ENCODE measurements at regions not wholly inside any gene's neighbourhood (a gene's known extent, or its start where the extent isn't known, plus 50 kb on each side); places are given as distances from the start of the nearest gene placed in this dataset.

DNA sequence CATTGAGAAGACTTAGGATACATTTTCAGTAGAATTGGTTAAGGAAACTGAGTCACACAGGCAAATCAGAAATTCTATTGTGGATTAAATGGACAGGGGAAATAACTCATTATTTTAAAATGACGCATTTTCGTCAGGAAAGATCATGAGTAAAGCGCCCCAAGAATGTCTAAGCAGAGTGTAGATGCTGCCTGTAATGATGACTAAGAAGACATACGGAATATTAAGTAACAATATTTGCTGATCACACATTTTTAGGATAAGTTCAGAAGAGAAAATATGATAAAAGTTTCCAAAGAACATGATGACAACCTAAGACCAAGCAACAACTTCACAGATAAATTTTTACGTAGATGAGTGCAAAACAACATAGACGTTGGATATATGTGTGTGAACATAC, 596.3 kb upstream of the TENM3 start:
- no peaks in the 10 kb centered on the region for H3K36me3 ChIP-seq (ENCODE audit: control insufficient read depth, insufficient read depth, low read length)
- WGBS (ENCODE audit: insufficient coverage, low lambda C conversion rate): 95% methylated on average over 4 of the region's 6 CpGs
- DNase-seq: no peak
- no peaks in the 10 kb centered on the region for H3K27me3 ChIP-seq (ENCODE audit: control insufficient read depth, insufficient read depth, low read length)
- H3K4me3 ChIP-seq (ENCODE audit: low read length): no peak overlapping the region
- no peaks in the 10 kb centered on the region for H3K9me3 ChIP-seq (ENCODE audit: control insufficient read depth, low read depth, low read length)
- no peaks in the 10 kb centered on the region for H3K4me1 ChIP-seq (ENCODE audit: control insufficient read depth, insufficient read depth, low read length)
- no peak overlapping the region for H3K27ac ChIP-seq (ENCODE audit: low read length)

DNA sequence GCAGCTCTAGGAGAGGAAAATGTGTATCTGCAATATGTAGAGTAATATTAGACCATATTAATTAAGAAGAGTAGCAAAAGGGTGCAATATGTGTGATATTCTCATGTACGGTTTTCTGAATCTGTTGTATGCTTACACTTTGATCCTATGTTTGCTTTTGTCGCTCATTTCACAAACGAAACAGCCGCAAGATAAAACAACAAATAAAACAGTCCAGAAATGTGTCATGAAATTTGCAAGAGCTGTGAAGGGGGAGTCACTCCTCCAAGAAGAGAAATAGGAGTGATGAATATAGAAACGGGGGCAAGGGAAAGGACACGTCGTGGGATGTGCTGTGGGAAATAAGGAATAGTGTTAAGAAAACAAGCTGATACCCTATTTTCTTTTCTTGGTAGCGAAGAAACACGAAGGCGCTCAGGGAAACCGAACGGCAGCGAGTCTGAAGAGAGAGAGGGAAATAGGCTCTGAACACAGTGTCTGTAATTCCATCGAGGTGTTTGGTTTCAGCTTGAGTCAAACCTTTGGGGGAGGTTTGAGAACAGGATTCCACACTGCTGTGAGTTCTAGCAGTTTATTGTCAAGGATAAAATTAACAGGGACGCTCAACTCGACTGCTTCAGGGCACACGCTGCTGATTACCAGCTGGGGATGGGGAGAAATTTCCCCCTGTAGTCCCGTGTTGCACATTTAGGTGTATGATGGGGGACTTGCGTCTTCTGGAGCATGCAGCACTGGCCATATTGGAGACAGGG, 595.6 kb upstream of the TENM3 start:
- Histone ChIP-seq H3K27ac (ENCODE audit: low read length) (no peak overlapping the region), H3K9me3 (ENCODE audit: control insufficient read depth, low read depth, low read length) (no peaks in the 10 kb centered on the region), H3K4me1 (ENCODE audit: control insufficient read depth, insufficient read depth, low read length) (no peaks in the 10 kb centered on the region), H3K4me3 (ENCODE audit: low read length) (no peak overlapping the region), H3K27me3 (ENCODE audit: control insufficient read depth, insufficient read depth, low read length) (no peaks in the 10 kb centered on the region), H3K36me3 (ENCODE audit: control insufficient read depth, insufficient read depth, low read length) (no peaks in the 10 kb centered on the region)
- no peak for DNase-seq
- 73% methylated on average over 6 of the region's 19 CpGs for WGBS (ENCODE audit: insufficient coverage, low lambda C conversion rate)

DNA sequence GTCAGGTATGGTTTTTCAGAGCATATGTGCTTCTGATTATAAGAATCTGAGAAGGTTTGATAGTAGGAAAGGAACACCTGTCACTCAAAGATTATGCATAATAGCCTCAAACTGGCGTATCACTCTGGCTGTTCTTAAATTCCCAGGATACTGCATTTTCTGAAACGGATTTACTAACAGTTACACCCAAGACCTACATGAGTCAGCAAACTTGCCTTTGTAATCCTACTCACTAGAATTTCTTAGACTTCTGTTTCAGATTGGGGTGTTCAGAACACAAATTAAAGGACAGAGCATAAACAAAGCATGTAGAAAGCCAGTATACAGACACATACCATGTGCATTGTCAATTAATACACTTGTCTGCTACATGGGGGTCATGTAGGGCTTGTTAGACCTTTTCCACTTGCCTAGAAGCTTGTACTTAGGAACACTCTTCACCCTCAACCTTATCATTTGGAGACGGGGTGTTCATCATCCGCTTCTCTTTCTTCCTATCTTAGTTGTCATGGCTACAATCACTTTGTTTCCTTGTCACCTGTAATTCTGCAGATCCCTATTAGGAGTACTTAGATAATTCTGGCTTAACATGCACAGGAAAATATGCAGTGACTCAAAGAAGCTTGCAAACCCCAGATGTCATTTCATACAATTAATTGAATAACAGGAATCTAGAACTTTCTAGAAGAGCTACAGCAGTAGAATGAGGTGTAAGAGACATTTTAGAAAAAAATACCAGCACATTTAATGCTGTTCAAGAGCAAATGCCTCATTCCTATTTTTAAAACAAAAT, 593.0 kb upstream of the TENM3 start:
- WGBS (ENCODE audit: insufficient coverage, low lambda C conversion rate): no CpG with 5 or more reads among the region's 4 CpGs
- Histone ChIP-seq H3K4me1 (ENCODE audit: control insufficient read depth, insufficient read depth, low read length) (no peaks in the 10 kb centered on the region), H3K27me3 (ENCODE audit: control insufficient read depth, insufficient read depth, low read length) (no peaks in the 10 kb centered on the region), H3K9me3 (ENCODE audit: control insufficient read depth, low read depth, low read length) (no peaks in the 10 kb centered on the region), H3K4me3 (ENCODE audit: low read length) (no peak overlapping the region), H3K36me3 (ENCODE audit: control insufficient read depth, insufficient read depth, low read length) (no peaks in the 10 kb centered on the region), H3K27ac (ENCODE audit: low read length) (no peak overlapping the region)
- DNase-seq: no peak

DNA sequence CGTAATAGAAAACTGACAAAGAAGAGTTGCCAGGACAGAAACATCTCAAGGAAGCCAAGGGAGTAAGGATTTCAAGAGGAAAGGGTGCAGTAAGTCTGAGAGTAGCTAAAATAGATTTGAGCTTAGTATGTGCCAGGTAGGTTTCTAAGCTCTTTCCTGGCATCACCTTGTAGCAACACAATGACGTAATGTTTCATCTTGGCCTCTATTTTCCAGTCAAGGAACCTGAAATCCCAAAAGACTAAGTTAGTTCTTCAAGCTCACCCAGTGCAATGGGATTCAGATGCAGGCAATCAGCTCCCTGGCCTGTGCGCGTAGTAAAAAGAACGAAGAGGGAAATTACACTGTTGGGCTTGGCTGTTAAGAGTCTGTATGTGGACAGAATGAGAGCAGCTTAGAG, 586.5 kb upstream of the TENM3 start:
- H3K4me1 ChIP-seq (ENCODE audit: control insufficient read depth, insufficient read depth, low read length): no peaks in the 10 kb centered on the region
- WGBS (ENCODE audit: insufficient coverage, low lambda C conversion rate): 92% methylated on average over 1 of the region's 5 CpGs
- no peaks in the 10 kb centered on the region for H3K9me3 ChIP-seq (ENCODE audit: control insufficient read depth, low read depth, low read length)
- H3K36me3 ChIP-seq (ENCODE audit: control insufficient read depth, insufficient read depth, low read length): no peaks in the 10 kb centered on the region
- H3K27ac ChIP-seq (ENCODE audit: low read length): no peak overlapping the region
- DNase-seq: no peak
- no peaks in the 10 kb centered on the region for H3K27me3 ChIP-seq (ENCODE audit: control insufficient read depth, insufficient read depth, low read length)
- H3K4me3 ChIP-seq (ENCODE audit: low read length): no peak overlapping the region

DNA sequence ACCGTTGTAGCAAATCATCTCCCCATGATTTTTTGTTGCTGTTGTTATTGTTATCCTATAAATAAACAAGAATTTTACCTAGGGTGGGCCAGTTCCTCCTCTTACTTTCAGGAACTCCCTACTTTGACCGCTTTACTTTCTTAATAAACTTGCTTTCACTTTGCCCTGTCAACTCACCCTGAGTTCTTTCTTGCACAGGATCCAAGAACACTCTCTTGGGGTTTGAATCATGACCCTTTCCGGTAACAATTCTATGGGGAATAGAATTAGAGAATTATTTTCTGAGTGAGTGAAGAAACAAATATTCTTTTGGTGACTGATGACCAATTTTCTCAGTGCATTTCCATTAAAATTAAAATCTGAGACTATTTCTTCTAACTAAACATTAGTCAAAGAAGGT, 584.0 kb upstream of the TENM3 start:
- Histone ChIP-seq H3K9me3 (ENCODE audit: control insufficient read depth, low read depth, low read length) (no peaks in the 10 kb centered on the region), H3K27me3 (ENCODE audit: control insufficient read depth, insufficient read depth, low read length) (no peaks in the 10 kb centered on the region), H3K36me3 (ENCODE audit: control insufficient read depth, insufficient read depth, low read length) (no peaks in the 10 kb centered on the region), H3K4me1 (ENCODE audit: control insufficient read depth, insufficient read depth, low read length) (no peaks in the 10 kb centered on the region), H3K27ac (ENCODE audit: low read length) (no peak overlapping the region), H3K4me3 (ENCODE audit: low read length) (no peak overlapping the region)
- DNase-seq: no peak
- WGBS (ENCODE audit: insufficient coverage, low lambda C conversion rate): 100% methylated on average over 2 of the region's 3 CpGs

DNA sequence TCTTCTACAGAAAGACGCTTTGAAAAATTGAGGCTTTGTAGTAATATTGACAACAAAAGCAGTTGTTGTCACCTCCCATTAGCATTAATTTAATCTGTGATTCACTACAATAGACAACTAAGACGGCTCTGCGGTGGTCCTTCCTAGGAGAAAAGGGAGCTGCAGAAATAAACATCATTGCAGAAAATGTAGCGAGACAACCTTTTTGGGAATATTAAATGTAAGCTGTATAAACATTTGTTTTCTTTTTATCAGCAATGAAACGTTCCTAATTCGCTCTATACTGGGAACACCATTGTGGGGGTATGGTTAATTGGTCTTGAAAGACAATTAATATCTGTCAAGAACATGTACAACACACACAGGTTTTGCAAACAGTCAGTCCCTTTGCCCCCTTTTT, 583.3 kb upstream of the TENM3 start:
- Histone ChIP-seq H3K27me3 (ENCODE audit: control insufficient read depth, insufficient read depth, low read length) (no peaks in the 10 kb centered on the region), H3K36me3 (ENCODE audit: control insufficient read depth, insufficient read depth, low read length) (no peaks in the 10 kb centered on the region), H3K9me3 (ENCODE audit: control insufficient read depth, low read depth, low read length) (no peaks in the 10 kb centered on the region), H3K4me3 (ENCODE audit: low read length) (no peak overlapping the region), H3K4me1 (ENCODE audit: control insufficient read depth, insufficient read depth, low read length) (no peaks in the 10 kb centered on the region), H3K27ac (ENCODE audit: low read length) (no peak overlapping the region)
- DNase-seq: no peak
- 96% methylated on average over 3 of the region's 6 CpGs for WGBS (ENCODE audit: insufficient coverage, low lambda C conversion rate)

DNA sequence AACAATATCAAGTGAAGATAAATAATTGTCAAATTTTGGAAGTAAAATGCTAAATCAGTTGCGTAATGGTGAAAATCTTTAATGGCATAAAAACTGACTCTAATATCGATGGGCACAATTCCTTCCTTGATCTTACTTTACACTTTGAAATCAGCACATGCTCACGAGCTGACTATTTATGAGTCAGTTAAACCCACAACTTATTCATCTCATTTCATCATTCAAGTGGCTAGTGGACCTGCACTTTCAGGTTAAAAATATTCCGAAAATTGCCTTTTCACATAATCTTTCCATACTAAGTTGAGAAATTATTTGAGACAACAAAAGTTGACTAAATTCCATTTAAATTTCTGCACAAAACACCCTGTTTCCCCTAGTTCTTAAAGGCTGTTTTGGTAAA, 582.1 kb upstream of the TENM3 start:
- DNase-seq: no peak
- no peaks in the 10 kb centered on the region for H3K36me3 ChIP-seq (ENCODE audit: control insufficient read depth, insufficient read depth, low read length)
- no peaks in the 10 kb centered on the region for H3K9me3 ChIP-seq (ENCODE audit: control insufficient read depth, low read depth, low read length)
- H3K27me3 ChIP-seq (ENCODE audit: control insufficient read depth, insufficient read depth, low read length): no peaks in the 10 kb centered on the region
- H3K4me1 ChIP-seq (ENCODE audit: control insufficient read depth, insufficient read depth, low read length): no peaks in the 10 kb centered on the region
- WGBS (ENCODE audit: insufficient coverage, low lambda C conversion rate): 98% methylated on average over 4 of the region's 4 CpGs
- H3K27ac ChIP-seq (ENCODE audit: low read length): no peak overlapping the region
- H3K4me3 ChIP-seq (ENCODE audit: low read length): no peak overlapping the region

DNA sequence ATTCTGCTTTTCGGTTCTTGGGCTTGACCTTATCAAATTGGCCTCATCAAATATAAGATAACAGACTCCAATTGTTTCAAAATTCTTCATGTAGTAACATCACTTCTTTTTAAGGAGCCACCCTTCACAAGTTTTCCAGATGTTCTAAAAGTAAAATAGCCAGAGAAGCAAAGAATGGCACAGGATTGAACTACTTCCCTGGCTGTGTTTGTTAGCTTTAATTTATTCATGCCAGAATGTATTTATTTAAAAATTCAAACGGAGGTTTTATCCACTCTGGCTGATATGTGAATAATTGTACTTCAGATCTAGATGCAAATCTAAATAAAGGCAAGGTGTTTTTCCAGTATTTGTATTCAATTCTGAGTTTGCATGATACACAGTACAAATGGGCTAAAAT, 581.3 kb upstream of the TENM3 start:
- Histone ChIP-seq H3K9me3 (ENCODE audit: control insufficient read depth, low read depth, low read length) (no peaks in the 10 kb centered on the region), H3K36me3 (ENCODE audit: control insufficient read depth, insufficient read depth, low read length) (no peaks in the 10 kb centered on the region), H3K4me3 (ENCODE audit: low read length) (no peak overlapping the region), H3K4me1 (ENCODE audit: control insufficient read depth, insufficient read depth, low read length) (no peaks in the 10 kb centered on the region), H3K27ac (ENCODE audit: low read length) (no peak overlapping the region), H3K27me3 (ENCODE audit: control insufficient read depth, insufficient read depth, low read length) (no peaks in the 10 kb centered on the region)
- DNase-seq: no peak
- WGBS (ENCODE audit: insufficient coverage, low lambda C conversion rate): 0% methylated on average over 1 of the region's 2 CpGs

DNA sequence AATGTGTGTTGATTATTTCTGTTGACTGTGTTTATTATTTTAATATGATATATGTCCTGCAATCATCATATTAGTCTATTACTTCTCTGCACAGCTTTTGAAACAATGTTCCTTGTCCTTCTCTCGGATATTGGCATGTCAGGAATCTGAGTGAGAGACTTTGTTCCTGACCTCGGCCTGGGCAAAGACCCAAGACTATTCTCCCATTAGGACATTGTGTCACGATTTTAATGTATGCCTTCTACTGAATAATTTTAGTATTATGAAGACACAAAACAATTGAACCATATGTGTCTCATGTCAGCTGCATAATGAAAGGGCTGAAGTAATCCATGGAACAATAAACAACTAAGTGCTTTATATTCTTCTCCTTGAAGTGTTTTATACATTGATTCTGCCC, 580.8 kb upstream of the TENM3 start:
- Histone ChIP-seq H3K27me3 (ENCODE audit: control insufficient read depth, insufficient read depth, low read length) (no peaks in the 10 kb centered on the region), H3K4me3 (ENCODE audit: low read length) (no peak overlapping the region), H3K27ac (ENCODE audit: low read length) (no peak overlapping the region), H3K9me3 (ENCODE audit: control insufficient read depth, low read depth, low read length) (no peaks in the 10 kb centered on the region), H3K36me3 (ENCODE audit: control insufficient read depth, insufficient read depth, low read length) (no peaks in the 10 kb centered on the region), H3K4me1 (ENCODE audit: control insufficient read depth, insufficient read depth, low read length) (no peaks in the 10 kb centered on the region)
- 49% methylated on average over 2 of the region's 3 CpGs for WGBS (ENCODE audit: insufficient coverage, low lambda C conversion rate)
- DNase-seq: no peak

DNA sequence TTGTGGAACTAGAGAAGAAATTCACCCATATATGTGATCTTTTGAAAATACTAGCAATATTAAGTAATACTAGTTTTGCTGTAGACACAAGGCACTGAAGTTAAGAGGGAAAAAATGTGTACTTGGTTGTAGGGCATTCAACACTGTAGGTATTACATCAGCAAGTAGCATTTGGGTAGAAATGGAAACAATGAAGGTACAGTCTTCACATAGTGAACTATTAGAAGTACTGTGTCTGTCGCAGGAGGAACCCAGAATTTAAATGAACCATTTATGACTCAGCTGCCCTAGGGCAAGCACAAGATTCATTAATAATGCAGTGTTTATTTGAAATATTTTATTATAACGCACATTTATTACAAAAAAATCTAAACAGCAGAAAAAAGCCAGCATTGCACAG, 572.7 kb upstream of the TENM3 start:
- no peaks in the 10 kb centered on the region for H3K4me1 ChIP-seq (ENCODE audit: control insufficient read depth, insufficient read depth, low read length)
- H3K27me3 ChIP-seq (ENCODE audit: control insufficient read depth, insufficient read depth, low read length): no peaks in the 10 kb centered on the region
- no peak for DNase-seq
- no peak overlapping the region for H3K4me3 ChIP-seq (ENCODE audit: low read length)
- no peak overlapping the region for H3K27ac ChIP-seq (ENCODE audit: low read length)
- WGBS (ENCODE audit: insufficient coverage, low lambda C conversion rate): 67% methylated on average over 1 of the region's 2 CpGs
- no peaks in the 10 kb centered on the region for H3K9me3 ChIP-seq (ENCODE audit: control insufficient read depth, low read depth, low read length)
- no peaks in the 10 kb centered on the region for H3K36me3 ChIP-seq (ENCODE audit: control insufficient read depth, insufficient read depth, low read length)

DNA sequence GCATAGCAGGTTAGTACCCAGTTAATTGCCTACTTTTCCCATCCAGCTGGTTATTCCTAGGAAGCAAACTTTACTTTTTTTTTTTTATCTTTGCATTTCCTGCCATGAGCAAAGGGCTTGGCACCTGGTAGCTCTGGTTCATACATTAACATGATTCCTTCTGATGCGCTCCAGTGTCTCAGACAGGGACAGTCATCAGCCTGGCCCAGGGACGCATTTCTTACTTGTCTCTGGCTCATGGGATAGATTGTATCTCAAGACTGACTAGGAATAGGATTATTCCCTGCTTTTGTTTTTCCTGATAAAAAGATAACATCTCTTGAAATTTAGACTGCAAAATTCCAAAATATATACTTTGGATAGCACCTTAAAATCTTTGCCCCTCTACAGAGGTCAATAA, 571.5 kb upstream of the TENM3 start:
- no peaks in the 10 kb centered on the region for H3K9me3 ChIP-seq (ENCODE audit: control insufficient read depth, low read depth, low read length)
- no peak for DNase-seq
- no peaks in the 10 kb centered on the region for H3K4me1 ChIP-seq (ENCODE audit: control insufficient read depth, insufficient read depth, low read length)
- H3K4me3 ChIP-seq (ENCODE audit: low read length): no peak overlapping the region
- no peak overlapping the region for H3K27ac ChIP-seq (ENCODE audit: low read length)
- H3K36me3 ChIP-seq (ENCODE audit: control insufficient read depth, insufficient read depth, low read length): no peaks in the 10 kb centered on the region
- H3K27me3 ChIP-seq (ENCODE audit: control insufficient read depth, insufficient read depth, low read length): no peaks in the 10 kb centered on the region
- no CpG with 5 or more reads among the region's 2 CpGs for WGBS (ENCODE audit: insufficient coverage, low lambda C conversion rate)
